ENCODE measurements at regions not wholly inside any gene's neighbourhood (a gene's known extent, or its start where the extent isn't known, plus 50 kb on each side); places are given as distances from the start of the nearest gene placed in this dataset.

DNA sequence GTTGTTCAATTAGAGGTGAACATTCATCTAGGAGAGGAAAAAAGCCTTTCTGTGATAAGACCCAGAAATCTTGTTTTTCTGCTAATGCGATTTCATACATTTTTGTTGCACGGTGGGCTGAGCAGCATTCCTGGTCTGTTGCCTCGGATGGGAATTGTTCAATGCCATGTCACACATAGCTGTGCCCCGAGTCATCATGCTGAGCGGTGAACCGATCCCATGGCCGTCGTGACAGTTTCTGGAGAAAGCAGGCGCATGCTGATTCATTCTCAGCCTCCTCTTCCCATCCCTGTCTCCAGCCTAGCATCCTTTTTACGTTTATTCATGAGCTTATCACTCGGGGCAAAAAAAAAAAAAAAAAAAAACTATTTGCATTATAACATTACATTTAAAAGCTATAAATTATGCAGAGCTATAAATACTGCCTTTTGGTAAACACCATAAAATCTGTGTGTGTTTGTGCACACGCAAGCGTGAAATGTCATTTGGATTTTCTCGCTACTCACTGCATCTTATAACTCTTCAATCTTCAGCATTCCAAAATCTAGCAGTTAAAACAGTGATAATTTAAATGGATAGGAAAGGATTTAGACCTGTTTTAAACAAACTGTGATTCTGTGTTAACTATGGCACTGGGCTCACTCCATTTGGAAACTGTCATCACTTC lies 58.9 kb upstream of the IFNGR1 start:
- intact Hi-C loops (cut with DNase I; ENCODE audit: low total_unique reads), result loop anchor here (10.0 kb wide), 1 partner anchor 183 kb away; no protein-coding TSS in a partner anchor

DNA sequence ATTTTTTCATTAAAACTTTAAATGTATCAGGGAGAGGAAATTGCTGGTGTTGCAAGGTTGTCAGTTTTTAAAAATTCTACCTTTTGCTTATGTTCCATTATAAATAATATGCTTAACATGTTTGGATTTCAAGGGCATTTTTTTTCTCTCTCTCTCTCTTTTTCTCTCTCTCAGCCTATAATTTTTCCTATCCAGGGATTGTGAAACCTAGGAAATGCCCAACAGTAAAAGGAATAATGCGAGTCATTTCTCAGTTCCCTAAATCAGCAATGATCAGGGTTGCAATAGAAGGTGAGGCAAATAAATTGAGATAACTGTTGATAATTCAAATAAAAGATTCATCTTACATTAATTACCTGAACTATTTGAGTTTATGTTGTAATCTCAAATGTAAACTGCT lies 53.2 kb upstream of the IFNGR1 start:
- intact Hi-C loops (cut with DNase I; ENCODE audit: low total_unique reads), result loop anchor here (5.0 to 10.0 kb wide), 2 partner anchors 178 to 370 kb away; no protein-coding TSS in a partner anchor
- Histone ChIP-seq H3K4me3 (no peak overlapping the region), H3K9me3 (no peaks in the 10 kb centered on the region), H3K27me3 (replicated peaks in 1 of 7) (no peaks in the 10 kb centered on the region), H3K4me1 (peaks cover 0 to 27% (median 13%) of the 10 kb centered on the region in 6 donors), H3K27ac (no peak overlapping the region), H3K36me3 (no peaks in the 10 kb centered on the region)
- 42 to 70% (median 57%) methylated on average over 1 of the region's 1 CpG for WGBS, 5 donors
- DNase-seq, result no peak
- TF ChIP-seq POLR2AphosphoS5 (IDR thresholded peaks at IDR 0.05), result no peak
- no peak for TF ChIP-seq CTCF (IDR thresholded peaks at IDR 0.05 in 8 of 11, conservative IDR thresholded peaks at IDR 0.05 in 3 of 11)
- TF ChIP-seq POLR2A (IDR thresholded peaks at IDR 0.05), result no peak

More for the DNA sequence above, 58.9 kb upstream of the IFNGR1 start:
- Histone ChIP-seq H3K9me3 (no peaks in the 10 kb centered on the region), H3K27ac (no peak overlapping the region), H3K4me3 (no peak overlapping the region), H3K4me1 (peaks cover 0 to 20% (median 4%) of the 10 kb centered on the region in 6 donors), H3K27me3 (replicated peaks in 1 of 7) (no peaks in the 10 kb centered on the region), H3K36me3 (no peaks in the 10 kb centered on the region)
- no peak for TF ChIP-seq CTCF (IDR thresholded peaks at IDR 0.05 in 8 of 11, conservative IDR thresholded peaks at IDR 0.05 in 3 of 11)
- TF ChIP-seq POLR2AphosphoS5 (IDR thresholded peaks at IDR 0.05), result no peak
- TF ChIP-seq POLR2A (IDR thresholded peaks at IDR 0.05), result no peak
- DNase-seq, result no peak
- WGBS, 5 donors, result 81 to 87% (median 84%) methylated on average over 14 of the region's 14 CpGs

GRCh38 chr6:137271245-137272183 lies 52.3 kb upstream of the IFNGR1 start:
- peaks cover 0 to 27% (median 13%) of the 10 kb centered on the region in 6 donors for H3K4me1 ChIP-seq
- WGBS, 5 donors, result 36 to 45% (median 39%) methylated on average over 5 of the region's 5 CpGs
- H3K27me3 ChIP-seq (replicated peaks in 1 of 7), result no peaks in the 10 kb centered on the region
- no peak for DNase-seq
- TF ChIP-seq CTCF (IDR thresholded peaks at IDR 0.05 in 8 of 11, conservative IDR thresholded peaks at IDR 0.05 in 3 of 11), result peak; percentile 75 to 91 (median 85)
- no peak for TF ChIP-seq POLR2A (IDR thresholded peaks at IDR 0.05)
- no peak for TF ChIP-seq POLR2AphosphoS5 (IDR thresholded peaks at IDR 0.05)
- H3K36me3 ChIP-seq, result no peaks in the 10 kb centered on the region
- intact Hi-C loops (cut with DNase I; ENCODE audit: low total_unique reads), result loop anchor here (5.0 to 10.0 kb wide), 2 partner anchors 177 to 371 kb away; no protein-coding TSS in a partner anchor
- peak overlapping the region in 2 of 8 donors; percentile 14 to 27 for H3K27ac ChIP-seq
- no peak overlapping the region for H3K4me3 ChIP-seq
- no peaks in the 10 kb centered on the region for H3K9me3 ChIP-seq
